NOMO-1 treated with dmso at 0.1 percent for 144 hours (cell line): ENCODE measurements at regions not wholly inside any gene's neighbourhood (a gene's known extent, or its start where the extent isn't known, plus 50 kb on each side); places are given as distances from the start of the nearest gene placed in this dataset.
"Not testable (repeated sequence)": the region's sequence is repeated elsewhere in the genome, so short reads cannot be mapped to it uniquely, and the experiment has no call there.

ENCODE experiments used
- DNase-seq: peaks from one replicate; lab custom pipeline; 2025; ENCODE audit not compliant: unreplicated experiment; lab: John Stamatoyannopoulos, UW

GRCh38 chr1:38201431-38201830 lies 154.8 kb upstream of the POU3F1 start:
- no peak for DNase-seq

DNA sequence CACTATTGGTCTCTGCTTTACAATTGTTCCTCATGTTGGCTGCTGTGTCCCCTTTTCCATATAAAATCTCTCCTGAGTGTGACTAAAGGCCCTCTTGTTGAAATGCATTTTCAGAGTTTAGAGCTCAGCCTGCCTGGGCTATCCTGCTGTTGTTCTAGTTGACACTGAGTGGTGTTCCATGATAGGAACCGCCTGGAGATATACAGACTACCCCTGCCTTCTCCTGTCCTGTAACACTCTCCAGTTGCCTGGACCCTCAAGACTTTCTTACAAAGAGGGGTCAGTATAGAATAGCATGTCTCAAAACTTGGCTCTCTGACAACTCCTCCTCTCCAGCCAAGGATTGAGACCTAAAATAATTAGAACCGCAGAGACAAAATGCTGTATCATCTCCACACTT lies 152.0 kb upstream of the POU3F1 start:
- no peak for DNase-seq

- DNase-seq, result no peak
Measured at GRCh38 chr1:38198099-38198498, 151.5 kb upstream of the POU3F1 start.

DNA sequence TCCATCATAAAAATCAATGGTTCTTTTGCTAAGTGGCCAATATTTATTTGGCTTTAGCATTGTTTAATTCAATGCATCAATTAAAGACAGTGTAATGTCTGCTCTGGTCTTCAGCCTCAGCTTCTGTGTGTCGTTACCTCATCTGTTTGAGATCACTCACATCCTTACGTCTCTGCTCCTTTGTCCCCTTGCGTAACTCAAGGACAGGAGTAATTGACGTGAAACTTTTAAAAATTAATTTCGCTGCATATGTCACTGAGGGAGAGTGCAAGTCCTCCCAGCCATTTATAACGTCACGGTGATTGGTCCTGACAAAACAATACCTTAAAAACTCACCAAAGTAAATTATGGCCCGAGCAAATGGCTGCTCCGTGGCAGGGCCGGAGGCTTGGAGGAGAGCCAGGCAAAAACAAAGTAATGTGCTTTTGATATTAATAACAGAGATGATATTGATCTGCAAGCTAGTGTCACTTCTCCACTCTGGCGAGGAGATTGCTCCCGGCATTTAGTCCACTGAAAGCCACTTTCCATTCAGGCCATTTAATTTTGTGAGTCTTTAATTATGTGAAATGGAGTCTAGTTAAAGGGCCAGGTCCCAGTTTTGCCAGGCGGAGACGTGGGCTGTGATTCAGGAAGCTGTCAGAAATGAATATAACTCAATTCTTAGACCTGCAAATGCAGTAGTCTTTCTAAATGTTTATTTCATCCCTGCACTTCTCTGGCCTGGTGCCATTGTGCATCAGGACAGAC lies 150.9 kb upstream of the POU3F1 start:
- DNase-seq, result no peak

- no peak for DNase-seq
Measured at GRCh38 chr1:38194472-38194871, 147.9 kb upstream of the POU3F1 start.

DNA sequence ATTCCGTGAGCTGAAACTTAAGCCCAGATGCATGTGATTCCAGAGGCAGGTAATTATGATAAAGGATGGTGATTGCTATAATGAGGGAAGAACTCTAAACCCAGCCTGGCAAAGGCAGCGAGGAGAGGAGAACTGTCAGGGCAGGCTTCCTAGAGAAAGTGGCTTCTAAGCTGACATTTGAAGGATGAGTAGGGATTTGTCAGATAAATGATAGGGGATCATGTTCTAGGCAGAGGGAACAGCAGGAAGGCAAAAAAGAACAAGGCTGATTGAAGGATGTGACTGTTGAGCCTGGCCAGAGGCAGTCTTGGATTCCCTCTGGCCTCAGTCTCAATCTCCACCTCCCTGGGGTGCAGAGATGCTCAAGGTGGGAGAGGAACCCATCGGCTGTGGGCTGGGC lies 146.4 kb upstream of the POU3F1 start:
- DNase-seq, result no peak

DNA sequence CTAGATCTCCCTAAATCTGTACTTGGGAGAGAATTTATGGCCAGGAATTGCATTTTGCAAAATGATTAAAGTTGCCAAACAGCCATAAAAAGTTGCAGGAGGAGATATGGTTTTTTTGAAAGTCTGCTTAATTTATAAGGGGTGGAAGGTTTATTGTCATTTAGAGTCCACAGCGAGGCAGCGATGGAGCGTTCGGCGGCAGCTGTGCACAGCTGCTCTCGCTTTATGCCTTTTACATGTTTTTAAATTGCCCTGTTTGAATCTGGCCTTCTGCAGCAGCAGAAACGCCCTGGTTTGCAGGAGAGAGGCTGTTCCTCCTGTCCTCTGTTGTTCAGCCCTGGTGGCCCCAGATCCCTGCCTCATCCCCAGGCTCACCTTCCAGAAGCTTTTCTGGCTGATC lies 144.9 kb upstream of the POU3F1 start:
- DNase-seq, result no peak

DNA sequence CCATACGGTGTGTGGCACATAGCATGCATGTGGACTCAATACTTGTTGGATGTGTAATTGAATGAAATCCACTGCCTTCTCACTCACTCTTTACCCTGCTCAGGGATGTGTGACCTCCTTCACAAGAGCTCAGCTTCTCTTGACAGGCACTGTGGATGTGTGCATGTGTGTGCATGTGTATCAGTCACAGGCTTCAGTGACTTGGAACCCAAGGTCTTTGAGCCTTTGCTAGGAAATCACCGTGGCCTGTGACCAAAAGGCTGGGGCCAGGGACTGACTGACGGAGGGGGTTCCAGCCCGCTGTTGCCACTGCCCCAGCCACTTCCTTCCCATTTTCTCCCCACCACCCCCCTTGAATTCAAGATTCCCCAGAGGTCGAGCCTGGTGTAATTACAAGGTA lies 144.4 kb upstream of the POU3F1 start:
- DNase-seq, result no peak

DNA sequence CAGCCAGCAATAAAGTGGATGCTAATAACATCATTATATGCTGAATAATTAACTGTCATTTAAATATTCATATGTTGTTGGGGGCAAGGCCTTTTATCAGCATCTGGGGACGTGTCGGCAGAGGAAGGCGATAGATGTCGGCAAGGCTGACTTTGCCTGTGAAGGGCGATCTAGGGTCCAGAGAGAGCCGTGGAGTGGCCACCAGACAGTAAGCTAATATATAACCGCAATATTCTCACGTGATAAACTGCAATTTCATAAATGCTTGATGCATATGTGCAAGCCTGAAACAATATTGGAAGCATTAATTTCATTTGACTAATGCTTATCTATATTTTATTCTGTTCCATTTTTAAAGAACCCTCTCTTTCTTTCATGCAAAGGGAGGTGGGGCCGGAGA lies 141.0 kb upstream of the POU3F1 start:
- no peak for DNase-seq

- DNase-seq, result no peak
Measured at GRCh38 chr1:38186566-38186965, 140.0 kb upstream of the POU3F1 start.

DNA sequence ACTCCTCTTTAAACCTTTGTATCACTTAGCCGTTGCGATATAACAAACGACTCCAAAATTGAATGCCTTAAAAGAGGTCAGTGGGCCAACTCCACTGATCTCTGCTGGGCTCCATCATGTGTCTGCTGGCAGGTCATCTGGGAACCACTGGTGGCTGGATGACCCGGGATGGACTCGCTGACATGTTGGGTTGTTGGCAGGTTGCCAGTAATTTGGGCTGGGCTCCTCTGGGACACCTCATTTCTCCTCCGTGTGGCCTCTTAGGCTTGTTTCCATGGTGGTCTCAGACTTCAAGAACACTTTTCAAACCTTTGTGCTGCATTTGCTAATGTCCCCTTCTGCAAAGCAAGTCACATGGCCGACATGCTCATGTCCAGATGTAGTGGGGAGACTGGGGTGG lies 139.3 kb upstream of the POU3F1 start:
- DNase-seq, result no peak

GRCh38 chr1:38183747-38184146 lies 137.2 kb upstream of the POU3F1 start:
- no peak for DNase-seq

DNA sequence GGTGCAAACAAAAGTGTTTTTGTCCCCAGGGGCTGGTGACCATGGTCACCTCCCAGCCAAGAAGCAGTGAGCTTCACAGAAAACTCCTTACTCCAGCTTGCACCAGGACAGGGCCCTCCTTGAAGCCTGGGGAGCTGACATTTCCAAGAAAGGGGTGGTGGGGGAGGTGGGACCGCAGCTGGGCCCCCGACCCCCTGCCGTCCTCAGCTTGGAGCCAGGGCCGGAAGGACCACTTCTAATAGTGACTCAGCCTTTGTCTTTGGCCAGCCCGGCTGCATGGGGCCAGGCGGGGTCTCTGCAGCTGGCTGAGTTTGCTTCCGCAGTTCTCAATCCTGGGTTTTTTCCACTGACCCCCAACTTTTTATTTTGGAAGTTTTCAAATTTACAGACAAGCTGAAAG lies 136.5 kb upstream of the POU3F1 start:
- DNase-seq, result no peak

DNA sequence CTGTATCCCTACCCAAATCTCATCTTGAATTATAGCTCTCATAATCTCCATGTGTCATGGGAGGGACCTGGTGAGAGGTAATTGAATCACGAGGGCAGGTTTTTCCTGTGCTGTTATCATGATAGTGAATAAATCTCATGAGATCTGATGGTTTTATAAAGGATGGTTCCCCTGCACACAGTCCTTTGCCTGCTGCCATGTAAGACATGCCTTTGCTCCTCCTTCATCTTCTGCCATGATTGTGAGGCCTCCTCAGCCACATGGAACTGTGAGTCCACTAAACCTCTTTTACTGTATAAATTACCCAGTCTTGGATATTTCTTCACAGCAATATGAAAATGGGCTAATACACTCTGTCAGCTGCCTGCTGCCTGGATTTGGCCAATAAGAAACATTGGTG lies 133.8 kb upstream of the POU3F1 start:
- not testable (repeated sequence) for DNase-seq

GRCh38 chr1:38179483-38179882 lies 132.9 kb upstream of the POU3F1 start:
- DNase-seq, result no peak

- no peak for DNase-seq
Measured at GRCh38 chr1:38178216-38178615, 131.6 kb upstream of the POU3F1 start.

- no peak for DNase-seq
Measured at GRCh38 chr1:38175121-38175520, 128.5 kb upstream of the POU3F1 start.

GRCh38 chr1:38173848-38174247 lies 127.3 kb upstream of the POU3F1 start:
- peak; percentile 71 for DNase-seq

- peak; percentile 35 for DNase-seq
Measured at GRCh38 chr1:38173157-38173831, 126.7 kb upstream of the POU3F1 start.

GRCh38 chr1:38169121-38169520 lies 122.5 kb upstream of the POU3F1 start:
- DNase-seq, result no peak

GRCh38 chr1:38168365-38168764 lies 121.8 kb upstream of the POU3F1 start:
- DNase-seq, result no peak

- DNase-seq, result no peak
Measured at GRCh38 chr1:38166461-38166860, 119.9 kb upstream of the POU3F1 start.
